HG02759 (cell line): ENCODE measurements at regions not wholly inside any gene's neighbourhood (a gene's known extent, or its start where the extent isn't known, plus 50 kb on each side); places are given as distances from the start of the nearest gene placed in this dataset.
A peak's percentile ranks its signal among the peaks of the same experiment; 100 is the strongest.

ENCODE experiments used
- ATAC-seq: cut with Tn5 transposase; IDR thresholded peaks from one replicate; pipeline ENCODE4 v1.9.1; 2021; ENCODE audit warnings: mild to moderate bottlenecking, moderate library complexity; ENCODE audit not compliant: unreplicated experiment

GRCh38 chr11:109735128-109735527, 313.1 kb downstream of the C11orf87 start:
- no peak for ATAC-seq

- ATAC-seq, result no peak
These were observed 317.4 kb downstream of the C11orf87 start for GRCh38 chr11:109739379-109739778.

- no peak for ATAC-seq
These were observed 324.1 kb downstream of the C11orf87 start for GRCh38 chr11:109745996-109746625.

GRCh38 chr11:109747839-109748238, 325.8 kb downstream of the C11orf87 start:
- ATAC-seq, result no peak

GRCh38 chr11:109749476-109749875, 327.5 kb downstream of the C11orf87 start:
- ATAC-seq, result no peak

GRCh38 chr11:109750964-109751363, 329.0 kb downstream of the C11orf87 start:
- ATAC-seq, result no peak

- no peak for ATAC-seq
These were observed 330.3 kb downstream of the C11orf87 start for GRCh38 chr11:109752212-109752825.

- no peak for ATAC-seq
These were observed 334.5 kb downstream of the C11orf87 start for GRCh38 chr11:109756521-109756920.

GRCh38 chr11:109756951-109757350, 335.0 kb downstream of the C11orf87 start:
- ATAC-seq, result no peak

- ATAC-seq, result no peak
These were observed 330.6 kb upstream of the ZC3H12C start for GRCh38 chr11:109762546-109762945.

- no peak for ATAC-seq
These were observed 327.4 kb upstream of the ZC3H12C start for GRCh38 chr11:109765709-109766311.

GRCh38 chr11:109769858-109770257, 323.3 kb upstream of the ZC3H12C start:
- no peak for ATAC-seq

GRCh38 chr11:109770323-109770722, 322.9 kb upstream of the ZC3H12C start:
- ATAC-seq, result no peak

GRCh38 chr11:109772892-109773291, 320.3 kb upstream of the ZC3H12C start:
- ATAC-seq, result no peak

GRCh38 chr11:109775686-109776085, 317.5 kb upstream of the ZC3H12C start:
- ATAC-seq, result no peak

GRCh38 chr11:109783014-109783413, 310.2 kb upstream of the ZC3H12C start:
- no peak for ATAC-seq

GRCh38 chr11:109783840-109784239, 309.4 kb upstream of the ZC3H12C start:
- ATAC-seq, result peak; percentile 92

GRCh38 chr11:109784536-109784935, 308.7 kb upstream of the ZC3H12C start:
- no peak for ATAC-seq

GRCh38 chr11:109785198-109785597, 308.0 kb upstream of the ZC3H12C start:
- ATAC-seq, result no peak

GRCh38 chr11:109785714-109786113, 307.5 kb upstream of the ZC3H12C start:
- ATAC-seq, result no peak

- no peak for ATAC-seq
These were observed 304.2 kb upstream of the ZC3H12C start for GRCh38 chr11:109788948-109789490.

- no peak for ATAC-seq
These were observed 303.3 kb upstream of the ZC3H12C start for GRCh38 chr11:109789901-109790300.
